ENCODE measurements at regions not wholly inside any gene's neighbourhood (a gene's known extent, or its start where the extent isn't known, plus 50 kb on each side); places are given as distances from the start of the nearest gene placed in this dataset.

GRCh38 chr11:33590441-33590840 is 110.2 kb downstream of the C11orf91 start:
- ATAC-seq (no peak), DNase-seq (no peak)
- Mint-ChIP-seq H3K9me3 (no peaks in the 10 kb centered on the region), H3K4me3 (no peak overlapping the region), H3K36me3 (ENCODE audit: insufficient read depth) (no peaks in the 10 kb centered on the region), H3K4me1 (ENCODE audit: low read depth) (no peaks in the 10 kb centered on the region), H3K27me3 (ENCODE audit: low read depth) (no peaks in the 10 kb centered on the region)

GRCh38 chr11:33588056-33588455 is 112.6 kb downstream of the C11orf91 start:
- H3K36me3 Mint-ChIP-seq (ENCODE audit: insufficient read depth), result no peaks in the 10 kb centered on the region
- ATAC-seq (no peak), DNase-seq (no peak)
- no peak overlapping the region for H3K4me3 Mint-ChIP-seq
- H3K27me3 Mint-ChIP-seq (ENCODE audit: low read depth), result peaks cover 5% of the 10 kb centered on the region
- no peaks in the 10 kb centered on the region for H3K4me1 Mint-ChIP-seq (ENCODE audit: low read depth)
- no peaks in the 10 kb centered on the region for H3K9me3 Mint-ChIP-seq

- H3K27me3 Mint-ChIP-seq (ENCODE audit: low read depth), result peaks cover 9% of the 10 kb centered on the region
- ATAC-seq (no peak), DNase-seq (no peak)
- no peaks in the 10 kb centered on the region for H3K9me3 Mint-ChIP-seq
- no peaks in the 10 kb centered on the region for H3K36me3 Mint-ChIP-seq (ENCODE audit: insufficient read depth)
- H3K4me3 Mint-ChIP-seq, result no peak overlapping the region
- no peaks in the 10 kb centered on the region for H3K4me1 Mint-ChIP-seq (ENCODE audit: low read depth)
Observed at GRCh38 chr11:33585586-33586209, 114.9 kb downstream of the C11orf91 start.

- Mint-ChIP-seq H3K36me3 (ENCODE audit: insufficient read depth) (no peaks in the 10 kb centered on the region), H3K4me1 (ENCODE audit: low read depth) (no peaks in the 10 kb centered on the region), H3K27me3 (ENCODE audit: low read depth) (peaks cover 17% of the 10 kb centered on the region), H3K4me3 (no peak overlapping the region), H3K9me3 (no peaks in the 10 kb centered on the region)
- DNase-seq, result no peak
- ATAC-seq, result no peak
Observed at GRCh38 chr11:33582636-33583325, 117.8 kb downstream of the C11orf91 start.

- no peaks in the 10 kb centered on the region for H3K4me1 Mint-ChIP-seq (ENCODE audit: low read depth)
- no peaks in the 10 kb centered on the region for H3K9me3 Mint-ChIP-seq
- DNase-seq (no peak), ATAC-seq (no peak)
- no peaks in the 10 kb centered on the region for H3K36me3 Mint-ChIP-seq (ENCODE audit: insufficient read depth)
- peaks cover 12% of the 10 kb centered on the region for H3K27me3 Mint-ChIP-seq (ENCODE audit: low read depth)
- no peak overlapping the region for H3K4me3 Mint-ChIP-seq
Observed at GRCh38 chr11:33579101-33579500, 121.5 kb downstream of the C11orf91 start.

GRCh38 chr11:33577204-33577603 is 123.4 kb downstream of the C11orf91 start:
- no peak for DNase-seq
- Mint-ChIP-seq H3K4me3 (no peak overlapping the region), H3K27me3 (ENCODE audit: low read depth) (peaks cover 12% of the 10 kb centered on the region), H3K9me3 (peaks cover 3% of the 10 kb centered on the region), H3K4me1 (ENCODE audit: low read depth) (no peaks in the 10 kb centered on the region), H3K36me3 (ENCODE audit: insufficient read depth) (no peaks in the 10 kb centered on the region)
- ATAC-seq, result no peak

GRCh38 chr11:33575311-33575710 is 125.3 kb downstream of the C11orf91 start:
- Mint-ChIP-seq H3K27me3 (ENCODE audit: low read depth) (peaks cover 6% of the 10 kb centered on the region), H3K4me3 (no peak overlapping the region), H3K9me3 (peaks cover 3% of the 10 kb centered on the region), H3K36me3 (ENCODE audit: insufficient read depth) (no peaks in the 10 kb centered on the region), H3K4me1 (ENCODE audit: low read depth) (no peaks in the 10 kb centered on the region)
- DNase-seq (no peak), ATAC-seq (no peak)

GRCh38 chr11:33574331-33574730 is 126.3 kb downstream of the C11orf91 start:
- no peak overlapping the region for H3K4me3 Mint-ChIP-seq
- peaks cover 3% of the 10 kb centered on the region for H3K9me3 Mint-ChIP-seq
- ATAC-seq, result no peak
- H3K27me3 Mint-ChIP-seq (ENCODE audit: low read depth), result peaks cover 8% of the 10 kb centered on the region
- H3K36me3 Mint-ChIP-seq (ENCODE audit: insufficient read depth), result no peaks in the 10 kb centered on the region
- DNase-seq, result no peak
- H3K4me1 Mint-ChIP-seq (ENCODE audit: low read depth), result no peaks in the 10 kb centered on the region

- Mint-ChIP-seq H3K4me1 (ENCODE audit: low read depth) (no peaks in the 10 kb centered on the region), H3K9me3 (peaks cover 3% of the 10 kb centered on the region), H3K36me3 (ENCODE audit: insufficient read depth) (no peaks in the 10 kb centered on the region), H3K27me3 (ENCODE audit: low read depth) (peaks cover 11% of the 10 kb centered on the region), H3K4me3 (no peak overlapping the region)
- ATAC-seq (no peak), DNase-seq (no peak)
Observed at GRCh38 chr11:33569333-33569732, 131.3 kb downstream of the C11orf91 start.

GRCh38 chr11:33567004-33567403 is 133.6 kb downstream of the C11orf91 start:
- no peak for DNase-seq
- Mint-ChIP-seq H3K4me3 (no peak overlapping the region), H3K36me3 (ENCODE audit: insufficient read depth) (no peaks in the 10 kb centered on the region), H3K4me1 (ENCODE audit: low read depth) (no peaks in the 10 kb centered on the region), H3K27me3 (ENCODE audit: low read depth) (peaks cover 11% of the 10 kb centered on the region), H3K9me3 (no peaks in the 10 kb centered on the region)
- no peak for ATAC-seq

- H3K36me3 Mint-ChIP-seq (ENCODE audit: insufficient read depth), result no peaks in the 10 kb centered on the region
Observed at GRCh38 chr11:33564856-33565453, 135.7 kb downstream of the C11orf91 start.

GRCh38 chr11:33560729-33561128 is 139.9 kb downstream of the C11orf91 start:
- DNase-seq (no peak), ATAC-seq (no peak)
- H3K4me3 Mint-ChIP-seq, result no peak overlapping the region
- H3K36me3 Mint-ChIP-seq (ENCODE audit: insufficient read depth), result no peaks in the 10 kb centered on the region
- H3K4me1 Mint-ChIP-seq (ENCODE audit: low read depth), result no peaks in the 10 kb centered on the region
- no peaks in the 10 kb centered on the region for H3K9me3 Mint-ChIP-seq
- H3K27me3 Mint-ChIP-seq (ENCODE audit: low read depth), result peaks cover 6% of the 10 kb centered on the region

More at GRCh38 chr11:33564856-33565453, 135.7 kb downstream of the C11orf91 start:
- ATAC-seq (no peak), DNase-seq (no peak)
- Mint-ChIP-seq H3K27me3 (ENCODE audit: low read depth) (peaks cover 9% of the 10 kb centered on the region), H3K9me3 (no peaks in the 10 kb centered on the region), H3K4me1 (ENCODE audit: low read depth) (no peaks in the 10 kb centered on the region), H3K4me3 (no peak overlapping the region)

GRCh38 chr11:33559567-33559966 is 141.1 kb downstream of the C11orf91 start:
- Mint-ChIP-seq H3K9me3 (no peaks in the 10 kb centered on the region), H3K4me1 (ENCODE audit: low read depth) (no peaks in the 10 kb centered on the region)
- no peak for ATAC-seq

GRCh38 chr11:33558097-33558496 is 142.5 kb downstream of the C11orf91 start:
- Mint-ChIP-seq H3K27me3 (ENCODE audit: low read depth) (peaks cover 9% of the 10 kb centered on the region), H3K4me3 (no peak overlapping the region), H3K36me3 (ENCODE audit: insufficient read depth) (no peaks in the 10 kb centered on the region), H3K4me1 (ENCODE audit: low read depth) (no peaks in the 10 kb centered on the region), H3K9me3 (no peaks in the 10 kb centered on the region)
- DNase-seq, result no peak
- ATAC-seq, result no peak

More at GRCh38 chr11:33559567-33559966, 141.1 kb downstream of the C11orf91 start:
- DNase-seq, result no peak
- Mint-ChIP-seq H3K4me3 (no peak overlapping the region), H3K36me3 (ENCODE audit: insufficient read depth) (no peaks in the 10 kb centered on the region), H3K27me3 (ENCODE audit: low read depth) (peaks cover 5% of the 10 kb centered on the region)

GRCh38 chr11:33557201-33557600 is 143.4 kb downstream of the C11orf91 start:
- H3K4me1 Mint-ChIP-seq (ENCODE audit: low read depth), result no peaks in the 10 kb centered on the region

More at GRCh38 chr11:33557201-33557600, 143.4 kb downstream of the C11orf91 start:
- Mint-ChIP-seq H3K27me3 (ENCODE audit: low read depth) (peaks cover 10% of the 10 kb centered on the region), H3K36me3 (ENCODE audit: insufficient read depth) (no peaks in the 10 kb centered on the region), H3K4me3 (no peak overlapping the region), H3K9me3 (no peaks in the 10 kb centered on the region)
- ATAC-seq (no peak), DNase-seq (no peak)
